DOHH2 (cell line): ENCODE measurements at regions not wholly inside any gene's neighbourhood (a gene's known extent, or its start where the extent isn't known, plus 50 kb on each side); places are given as distances from the start of the nearest gene placed in this dataset.

Experiments used
- EZH2phosphoT487 ChIP-seq: fragments of 200-600 bp; sonication (generic); IDR thresholded peaks from 2 replicates; pipeline ENCODE4 v1.6.1; 2017; ENCODE audit warnings: borderline replicate concordance, mild to moderate bottlenecking, antibody characterized with exemption, low read length, moderate library complexity, mixed read lengths
- TF ChIP-seq, protein P1 (sequence below): fragments of 200-600 bp; sonication (generic); IDR thresholded peaks from one replicate; pipeline ENCODE4 v1.5.1; 2014; ENCODE audit warnings: antibody characterized with exemption, mild to moderate bottlenecking, low read depth, low read length; ENCODE audit not compliant: poor library complexity, severe bottlenecking

DNA sequence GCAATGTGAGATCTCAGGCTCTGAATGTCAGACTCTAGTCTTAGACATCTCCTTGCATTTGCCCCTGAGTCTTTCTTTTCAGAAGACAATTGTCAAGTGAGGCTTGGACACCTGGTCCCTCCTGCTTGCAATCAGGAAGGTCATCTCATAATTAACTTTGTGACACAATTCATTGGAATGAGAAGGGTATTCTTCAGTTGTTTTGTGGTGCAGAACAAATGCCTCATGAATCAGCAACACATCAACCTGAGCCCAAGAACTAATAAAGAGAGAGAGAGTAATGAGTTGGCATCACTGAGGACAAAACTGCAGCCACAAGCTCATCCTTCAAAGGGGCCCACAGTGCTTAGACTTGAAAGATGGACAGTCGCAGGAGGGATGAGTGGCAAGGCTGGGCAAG lies 375.8 kb downstream of the INSC start:
- TF ChIP-seq, protein P1, sequence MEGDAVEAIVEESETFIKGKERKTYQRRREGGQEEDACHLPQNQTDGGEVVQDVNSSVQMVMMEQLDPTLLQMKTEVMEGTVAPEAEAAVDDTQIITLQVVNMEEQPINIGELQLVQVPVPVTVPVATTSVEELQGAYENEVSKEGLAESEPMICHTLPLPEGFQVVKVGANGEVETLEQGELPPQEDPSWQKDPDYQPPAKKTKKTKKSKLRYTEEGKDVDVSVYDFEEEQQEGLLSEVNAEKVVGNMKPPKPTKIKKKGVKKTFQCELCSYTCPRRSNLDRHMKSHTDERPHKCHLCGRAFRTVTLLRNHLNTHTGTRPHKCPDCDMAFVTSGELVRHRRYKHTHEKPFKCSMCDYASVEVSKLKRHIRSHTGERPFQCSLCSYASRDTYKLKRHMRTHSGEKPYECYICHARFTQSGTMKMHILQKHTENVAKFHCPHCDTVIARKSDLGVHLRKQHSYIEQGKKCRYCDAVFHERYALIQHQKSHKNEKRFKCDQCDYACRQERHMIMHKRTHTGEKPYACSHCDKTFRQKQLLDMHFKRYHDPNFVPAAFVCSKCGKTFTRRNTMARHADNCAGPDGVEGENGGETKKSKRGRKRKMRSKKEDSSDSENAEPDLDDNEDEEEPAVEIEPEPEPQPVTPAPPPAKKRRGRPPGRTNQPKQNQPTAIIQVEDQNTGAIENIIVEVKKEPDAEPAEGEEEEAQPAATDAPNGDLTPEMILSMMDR: no peak
- TF ChIP-seq EZH2phosphoT487: no peak
